Pancreas (tissue), 10 donors: ENCODE measurements at regions not wholly inside any gene's neighbourhood (a gene's known extent, or its start where the extent isn't known, plus 50 kb on each side); places are given as distances from the start of the nearest gene placed in this dataset.
"Not testable (repeated sequence)": the region's sequence is repeated elsewhere in the genome, so short reads cannot be mapped to it uniquely, and the experiment has no call there.

Source experiments
- ATAC-seq, 4 donors: fragments of 200-7000 bp; cut with Tn5 transposase; one replicate each; pipeline versions ENCODE4 v1.8.0 to v1.9.1; 2020; ENCODE audit warnings: mild to moderate bottlenecking in 4 of 4, moderate library complexity in 4 of 4
- DNase-seq, 6 donors: peaks; one replicate each; pipeline ENCODE4 v3.0.0-alpha.2; 2020
- FAIRE-seq: peaks from 2 replicates; lab custom pipeline; 2012; peaks lifted over from hg19 to GRCh38; lab: Jason Lieb, UNC
- H3K27ac ChIP-seq, 4 donors: fragments of 200-600 bp; sonication (generic); 1 replicate in 3 of 4; 2 replicates in 1 of 4; pipeline versions ENCODE4 v1.5.0 to v1.8.0; 2020
- H3K27me3 ChIP-seq, 4 donors: fragments of 200-600 bp; one replicate each; pipeline ENCODE4 v1.8.0; 2021
- H3K36me3 ChIP-seq, 3 donors: fragments of 200-600 bp; sonication (generic) in 1 of 3; one replicate each; pipeline versions ENCODE4 v1.5.0 to v1.8.0; 2020 to 2021
- H3K4me1 ChIP-seq, 3 donors: fragments of 200-600 bp; one replicate each; pipeline ENCODE4 v1.8.0; 2021
- H3K4me3 ChIP-seq, 4 donors: fragments of 200-600 bp; sonication (generic) in 2 of 4; one replicate each; pipeline versions ENCODE4 v1.5.0 to v1.8.0; 2020 to 2021
- H3K9me3 ChIP-seq, 4 donors: fragments of 200-600 bp; one replicate each; pipeline ENCODE4 v1.8.0; 2021
- CTCF ChIP-seq, 4 donors: fragments of 200-600 bp; sonication (generic) in 3 of 4; IDR thresholded peaks; one replicate each; pipeline versions ENCODE4 v1.5.0 to v1.8.0; 2021; ENCODE audit warnings: antibody characterized with exemption in 4 of 4
- WGBS, 2 donors: extraction: QIAGEN DNeasy Blood & Tissue Kit; methylation state at CpG; one replicate each; pipeline ENCODE4 v1.1.7; 2013; 5-methylcytosine and 5-hydroxymethylcytosine counted together
- intact Hi-C, 3 donors: fragments of 100-400 bp; cut with DNase I; formaldehyde crosslinking; loops; one replicate each; pipeline versions ENCODE4 v1.11.1 to v1.14.2; 2022
- donor health status: healthy with polysubstance abuse.
- donor health status: DM: no; HTN: no; CAD: no; lungs with moderate emphysema.
- donor health status: DM: no; HTN: no; CAD: no.
- donor health status: control.
- donor health status: control.
- donor health status: Bipolar disorder and iron deficiency.
- donor health status: DM: yes; HTN: yes; CAD: no.
- donor health status: DM: no; HTN: no; CAD: no.
- donor health status: DM: no; HTN: no; CAD: no.
- donor health status: DM: yes; HTN: yes; CAD: no.

GRCh38 chr1:229736376-229736775 is 110.3 kb downstream of the URB2 start:
- DNase-seq, result no peak
- no peaks in the 10 kb centered on the region for H3K9me3 ChIP-seq
- no peak overlapping the region for H3K4me3 ChIP-seq
- intact Hi-C loops, result no loop called here
- no peak overlapping the region for H3K27ac ChIP-seq
- FAIRE-seq, result no peak
- H3K4me1 ChIP-seq, result no peaks in the 10 kb centered on the region
- no peaks in the 10 kb centered on the region for H3K36me3 ChIP-seq
- H3K27me3 ChIP-seq, result no peaks in the 10 kb centered on the region
- no peak for TF ChIP-seq CTCF (IDR thresholded peaks at IDR 0.05)
- ATAC-seq, result no peak

- ATAC-seq, H3K27ac ChIP-seq, FAIRE-seq, H3K4me3 ChIP-seq, H3K27me3 ChIP-seq, H3K36me3 ChIP-seq, H3K9me3 ChIP-seq, H3K4me1 ChIP-seq, DNase-seq, intact Hi-C loops: not testable (repeated sequence)
- WGBS, 2 donors, result 55 to 77% methylated on average over 1 of the region's 1 CpG
Measured at GRCh38 chr1:229742614-229743013, 116.6 kb downstream of the URB2 start.

GRCh38 chr1:229749992-229750391 is 123.9 kb downstream of the URB2 start:
- intact Hi-C loops, result no loop called here
- WGBS, 2 donors, result 93 to 94% methylated on average over 4 of the region's 4 CpGs
- FAIRE-seq, result no peak
- Histone ChIP-seq H3K9me3 (no peaks in the 10 kb centered on the region), H3K27ac (no peak overlapping the region), H3K27me3 (no peaks in the 10 kb centered on the region), H3K4me3 (no peak overlapping the region), H3K36me3 (no peaks in the 10 kb centered on the region), H3K4me1 (no peaks in the 10 kb centered on the region)
- TF ChIP-seq CTCF (IDR thresholded peaks at IDR 0.05), result no peak
- ATAC-seq, result no peak
- DNase-seq, result no peak

- no peaks in the 10 kb centered on the region for H3K4me1 ChIP-seq
- no peak for TF ChIP-seq CTCF (IDR thresholded peaks at IDR 0.05)
- H3K4me3 ChIP-seq, result no peak overlapping the region
- H3K36me3 ChIP-seq, result no peaks in the 10 kb centered on the region
- no peaks in the 10 kb centered on the region for H3K27me3 ChIP-seq
- FAIRE-seq (no peak), ATAC-seq (no peak), DNase-seq (no peak)
- H3K9me3 ChIP-seq, result no peaks in the 10 kb centered on the region
- no peak overlapping the region for H3K27ac ChIP-seq
- intact Hi-C loops, result no loop called here
Measured at GRCh38 chr1:229751610-229752009, 125.6 kb downstream of the URB2 start.

- no peak for TF ChIP-seq CTCF (IDR thresholded peaks at IDR 0.05)
- no peak for FAIRE-seq
- ATAC-seq, result no peak
- Histone ChIP-seq H3K4me3 (no peak overlapping the region), H3K4me1 (no peaks in the 10 kb centered on the region), H3K27me3 (no peaks in the 10 kb centered on the region), H3K27ac (no peak overlapping the region), H3K9me3 (no peaks in the 10 kb centered on the region), H3K36me3 (no peaks in the 10 kb centered on the region)
- no peak for DNase-seq
- intact Hi-C loops, result no loop called here
- 95 to 97% methylated on average over 5 of the region's 5 CpGs for WGBS, 2 donors
Measured at GRCh38 chr1:229752679-229753078, 126.6 kb downstream of the URB2 start.
